Neural progenitor cell (in vitro differentiated cells): ENCODE measurements at regions not wholly inside any gene's neighbourhood (a gene's known extent, or its start where the extent isn't known, plus 50 kb on each side); places are given as distances from the start of the nearest gene placed in this dataset.

ENCODE experiments used
- EZH2phosphoT487 ChIP-seq: fragments of 200-600 bp; sonication (generic); IDR thresholded peaks from 2 replicates; pipeline ENCODE4 v1.6.1; 2017; ENCODE audit warnings: antibody characterized with exemption
- TF ChIP-seq, protein P1 (sequence below): fragments of 200-600 bp; sonication (generic); IDR thresholded peaks from 2 replicates; pipeline ENCODE4 v1.5.1; 2017; ENCODE audit warnings: antibody characterized with exemption, mild to moderate bottlenecking

DNA sequence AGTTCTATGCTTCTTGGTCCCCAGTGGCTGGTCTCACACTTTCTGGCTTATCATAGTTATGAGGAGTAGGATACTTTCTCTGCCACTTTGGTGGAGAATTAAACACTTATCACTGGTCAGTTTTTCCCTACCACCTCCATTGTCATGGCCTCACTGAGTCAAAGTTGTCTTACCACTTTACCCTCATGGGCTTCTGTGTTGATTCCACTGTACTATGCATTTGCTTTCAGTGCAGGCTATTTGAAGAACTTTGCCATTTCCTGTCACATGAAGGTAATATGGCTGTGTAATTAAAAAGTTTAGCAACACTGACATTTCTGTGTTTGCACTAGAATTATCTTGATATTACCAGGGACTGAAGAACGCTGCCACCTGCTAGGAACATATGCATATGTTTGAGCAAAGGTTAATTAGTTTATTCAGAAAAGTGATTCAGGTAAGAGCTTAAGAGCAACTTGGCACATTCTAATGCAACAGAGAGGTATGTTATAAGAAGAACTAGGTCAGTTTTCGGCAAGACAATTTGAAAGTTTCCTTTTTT, 377.3 kb downstream of the PDCD6IP start:
- TF ChIP-seq, protein P1, sequence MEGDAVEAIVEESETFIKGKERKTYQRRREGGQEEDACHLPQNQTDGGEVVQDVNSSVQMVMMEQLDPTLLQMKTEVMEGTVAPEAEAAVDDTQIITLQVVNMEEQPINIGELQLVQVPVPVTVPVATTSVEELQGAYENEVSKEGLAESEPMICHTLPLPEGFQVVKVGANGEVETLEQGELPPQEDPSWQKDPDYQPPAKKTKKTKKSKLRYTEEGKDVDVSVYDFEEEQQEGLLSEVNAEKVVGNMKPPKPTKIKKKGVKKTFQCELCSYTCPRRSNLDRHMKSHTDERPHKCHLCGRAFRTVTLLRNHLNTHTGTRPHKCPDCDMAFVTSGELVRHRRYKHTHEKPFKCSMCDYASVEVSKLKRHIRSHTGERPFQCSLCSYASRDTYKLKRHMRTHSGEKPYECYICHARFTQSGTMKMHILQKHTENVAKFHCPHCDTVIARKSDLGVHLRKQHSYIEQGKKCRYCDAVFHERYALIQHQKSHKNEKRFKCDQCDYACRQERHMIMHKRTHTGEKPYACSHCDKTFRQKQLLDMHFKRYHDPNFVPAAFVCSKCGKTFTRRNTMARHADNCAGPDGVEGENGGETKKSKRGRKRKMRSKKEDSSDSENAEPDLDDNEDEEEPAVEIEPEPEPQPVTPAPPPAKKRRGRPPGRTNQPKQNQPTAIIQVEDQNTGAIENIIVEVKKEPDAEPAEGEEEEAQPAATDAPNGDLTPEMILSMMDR, result no peak
- no peak for TF ChIP-seq EZH2phosphoT487
